ENCODE measurements at regions not wholly inside any gene's neighbourhood (a gene's known extent, or its start where the extent isn't known, plus 50 kb on each side); places are given as distances from the start of the nearest gene placed in this dataset.

- Histone ChIP-seq H3K4me3 (no peak overlapping the region), H3K9me3 (no peaks in the 10 kb centered on the region), H3K4me1 (no peaks in the 10 kb centered on the region), H3K36me3 (no peaks in the 10 kb centered on the region), H3K27me3 (no peaks in the 10 kb centered on the region), H3K27ac (no peak overlapping the region)
- TF ChIP-seq CTCF (IDR thresholded peaks at IDR 0.05) (no peak), POLR2A (IDR thresholded peaks at IDR 0.05) (no peak)
- no peak for DNase-seq
These were observed 358.7 kb upstream of the SETBP1 start for GRCh38 chr18:44321868-44322590.

- no peaks in the 10 kb centered on the region for H3K4me1 ChIP-seq
- no peak for DNase-seq
- H3K27me3 ChIP-seq, result no peaks in the 10 kb centered on the region
- H3K36me3 ChIP-seq, result no peaks in the 10 kb centered on the region
- TF ChIP-seq CTCF (IDR thresholded peaks at IDR 0.05) (no peak), POLR2A (IDR thresholded peaks at IDR 0.05) (no peak)
- no peak overlapping the region for H3K4me3 ChIP-seq
- H3K9me3 ChIP-seq, result no peaks in the 10 kb centered on the region
- H3K27ac ChIP-seq, result no peak overlapping the region
These were observed 357.6 kb upstream of the SETBP1 start for GRCh38 chr18:44323125-44323524.

GRCh38 chr18:44324361-44324760 lies 356.3 kb upstream of the SETBP1 start:
- DNase-seq, result no peak
- no peak for TF ChIP-seq POLR2A (IDR thresholded peaks at IDR 0.05)
- TF ChIP-seq CTCF (IDR thresholded peaks at IDR 0.05), result no peak
- H3K27me3 ChIP-seq, result no peaks in the 10 kb centered on the region

GRCh38 chr18:44325903-44326635 lies 354.6 kb upstream of the SETBP1 start:
- no peak for TF ChIP-seq POLR2A (IDR thresholded peaks at IDR 0.05)
- peak in 4 of 6 experiments; percentile 39 to 77 (median 70) for TF ChIP-seq CTCF (IDR thresholded peaks at IDR 0.05)
- H3K4me3 ChIP-seq, result no peak overlapping the region
- DNase-seq, result peak in 2 of 3 donors; percentile 33 to 86
- no peaks in the 10 kb centered on the region for H3K27me3 ChIP-seq
- no peak overlapping the region for H3K27ac ChIP-seq
- H3K36me3 ChIP-seq, result no peaks in the 10 kb centered on the region
- no peaks in the 10 kb centered on the region for H3K4me1 ChIP-seq
- H3K9me3 ChIP-seq, result no peaks in the 10 kb centered on the region

More at GRCh38 chr18:44324361-44324760, 356.3 kb upstream of the SETBP1 start:
- no peaks in the 10 kb centered on the region for H3K36me3 ChIP-seq
- no peaks in the 10 kb centered on the region for H3K9me3 ChIP-seq
- no peak overlapping the region for H3K4me3 ChIP-seq
- no peak overlapping the region for H3K27ac ChIP-seq
- H3K4me1 ChIP-seq, result no peaks in the 10 kb centered on the region

GRCh38 chr18:44331656-44332570 lies 348.8 kb upstream of the SETBP1 start:
- Histone ChIP-seq H3K4me3 (no peak overlapping the region), H3K27ac (no peak overlapping the region), H3K9me3 (no peaks in the 10 kb centered on the region), H3K27me3 (no peaks in the 10 kb centered on the region), H3K36me3 (no peaks in the 10 kb centered on the region), H3K4me1 (no peaks in the 10 kb centered on the region)
- DNase-seq, result no peak
- TF ChIP-seq POLR2A (IDR thresholded peaks at IDR 0.05) (no peak), CTCF (IDR thresholded peaks at IDR 0.05) (no peak)

Data from Peyer's patch (tissue), 4 donors.